ENCODE measurements at regions not wholly inside any gene's neighbourhood (a gene's known extent, or its start where the extent isn't known, plus 50 kb on each side); places are given as distances from the start of the nearest gene placed in this dataset.

DNA sequence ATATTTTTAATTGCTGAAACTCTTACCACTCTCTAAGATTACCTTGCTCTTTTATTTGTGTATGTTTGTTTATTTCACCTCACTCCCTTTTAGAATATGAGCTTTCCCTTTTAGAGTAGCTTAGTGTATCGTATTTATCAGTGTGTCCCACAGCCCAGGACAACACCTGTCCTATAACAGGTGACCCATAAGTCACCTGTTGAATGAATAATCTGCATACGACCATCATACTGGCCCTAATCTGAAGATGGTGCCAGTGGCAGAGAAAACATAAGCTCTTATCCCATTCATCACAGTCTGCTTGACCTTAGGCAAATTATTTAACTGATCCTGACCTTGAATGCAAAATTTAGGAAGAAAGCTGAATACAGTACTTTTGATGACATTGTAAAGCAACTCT, 254.6 kb upstream of the NR2F2 start:
- Histone ChIP-seq H3K4me1 (no peaks in the 10 kb centered on the region), H3K27me3 (no peaks in the 10 kb centered on the region), H3K9me3 (no peaks in the 10 kb centered on the region), H3K27ac (no peak overlapping the region), H3K4me3 (no peak overlapping the region), H3K36me3 (no peaks in the 10 kb centered on the region)
- TF ChIP-seq, protein P1, sequence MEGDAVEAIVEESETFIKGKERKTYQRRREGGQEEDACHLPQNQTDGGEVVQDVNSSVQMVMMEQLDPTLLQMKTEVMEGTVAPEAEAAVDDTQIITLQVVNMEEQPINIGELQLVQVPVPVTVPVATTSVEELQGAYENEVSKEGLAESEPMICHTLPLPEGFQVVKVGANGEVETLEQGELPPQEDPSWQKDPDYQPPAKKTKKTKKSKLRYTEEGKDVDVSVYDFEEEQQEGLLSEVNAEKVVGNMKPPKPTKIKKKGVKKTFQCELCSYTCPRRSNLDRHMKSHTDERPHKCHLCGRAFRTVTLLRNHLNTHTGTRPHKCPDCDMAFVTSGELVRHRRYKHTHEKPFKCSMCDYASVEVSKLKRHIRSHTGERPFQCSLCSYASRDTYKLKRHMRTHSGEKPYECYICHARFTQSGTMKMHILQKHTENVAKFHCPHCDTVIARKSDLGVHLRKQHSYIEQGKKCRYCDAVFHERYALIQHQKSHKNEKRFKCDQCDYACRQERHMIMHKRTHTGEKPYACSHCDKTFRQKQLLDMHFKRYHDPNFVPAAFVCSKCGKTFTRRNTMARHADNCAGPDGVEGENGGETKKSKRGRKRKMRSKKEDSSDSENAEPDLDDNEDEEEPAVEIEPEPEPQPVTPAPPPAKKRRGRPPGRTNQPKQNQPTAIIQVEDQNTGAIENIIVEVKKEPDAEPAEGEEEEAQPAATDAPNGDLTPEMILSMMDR (IDR thresholded peaks at IDR 0.05) = no peak
- DNase-seq = no peak
- intact Hi-C loops (cut with DNase I) = no loop called here
- ATAC-seq = no peak

DNA sequence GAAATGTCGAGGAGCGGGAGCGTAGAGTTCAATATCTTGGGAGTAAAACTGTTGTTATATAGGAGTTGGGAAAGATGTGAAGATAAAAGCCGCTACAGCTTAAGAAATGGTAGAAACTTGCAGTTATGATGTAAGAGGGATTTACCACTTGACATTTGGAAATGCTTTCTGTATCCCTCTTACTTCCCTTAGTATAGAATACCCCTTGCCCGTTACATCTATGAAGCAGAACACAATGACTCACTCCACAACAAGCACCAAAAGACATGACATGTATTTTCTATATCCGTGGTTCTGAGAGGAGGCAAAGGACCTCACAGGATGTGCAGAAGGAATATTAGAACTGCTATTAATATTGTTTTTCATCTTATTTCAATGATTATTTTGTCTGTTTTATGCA, 254.2 kb upstream of the NR2F2 start:
- Histone ChIP-seq H3K4me3 (no peak overlapping the region), H3K9me3 (no peaks in the 10 kb centered on the region), H3K27ac (no peak overlapping the region), H3K36me3 (no peaks in the 10 kb centered on the region), H3K4me1 (no peaks in the 10 kb centered on the region), H3K27me3 (no peaks in the 10 kb centered on the region)
- DNase-seq (no peak), ATAC-seq (no peak)
- intact Hi-C loops (cut with DNase I) = no loop called here
- TF ChIP-seq, protein P1 (IDR thresholded peaks at IDR 0.05) = no peak

DNA sequence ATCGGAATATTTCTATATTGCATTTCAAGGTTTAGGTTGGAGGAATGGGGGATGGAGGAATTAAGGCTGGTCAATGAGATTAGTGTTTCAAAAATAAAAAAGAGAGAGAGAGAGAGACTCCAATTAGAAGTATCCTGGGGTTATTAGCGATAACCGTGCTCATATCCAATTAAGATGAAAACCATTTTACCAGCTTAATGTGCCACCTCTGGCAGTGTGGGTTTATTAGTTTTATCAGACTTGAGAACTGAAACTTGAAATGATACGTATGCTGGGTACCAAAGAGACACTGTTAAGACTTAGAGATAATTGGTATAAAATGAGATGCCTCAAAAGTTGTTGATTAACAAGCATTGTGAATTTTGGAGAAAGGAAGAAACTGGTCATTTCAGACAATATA, 251.5 kb upstream of the NR2F2 start:
- intact Hi-C loops (cut with DNase I) = no loop called here
- DNase-seq (no peak), ATAC-seq (no peak)
- TF ChIP-seq, protein P1 (IDR thresholded peaks at IDR 0.05) = no peak
- Histone ChIP-seq H3K4me3 (no peak overlapping the region), H3K9me3 (no peaks in the 10 kb centered on the region), H3K27me3 (no peaks in the 10 kb centered on the region), H3K36me3 (no peaks in the 10 kb centered on the region), H3K4me1 (no peaks in the 10 kb centered on the region), H3K27ac (no peak overlapping the region)

DNA sequence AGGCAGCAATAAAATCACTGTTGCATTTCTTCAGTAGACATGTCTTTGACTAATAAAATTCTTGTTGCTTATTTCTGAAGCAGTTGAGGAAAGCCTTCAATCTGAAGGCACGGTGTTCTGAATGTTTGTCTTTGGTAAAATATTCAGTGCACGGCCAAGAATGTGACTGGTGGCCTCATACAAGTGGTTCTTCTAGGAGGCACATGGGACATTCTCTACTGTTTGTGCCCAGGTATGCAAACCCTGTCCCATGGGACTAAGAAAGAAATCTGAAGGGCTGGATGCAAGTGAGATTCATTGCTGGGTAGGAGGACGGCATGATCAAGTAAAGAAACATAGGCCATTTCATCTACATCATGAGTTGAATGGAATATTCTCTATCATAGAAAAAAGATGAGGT, 250.6 kb upstream of the NR2F2 start:
- intact Hi-C loops (cut with DNase I) = no loop called here
- H3K4me3 ChIP-seq = no peak overlapping the region
- H3K4me1 ChIP-seq = no peaks in the 10 kb centered on the region
- no peak for DNase-seq
- TF ChIP-seq, protein P1 (IDR thresholded peaks at IDR 0.05) = no peak
- H3K9me3 ChIP-seq = no peaks in the 10 kb centered on the region
- H3K27ac ChIP-seq = no peak overlapping the region
- H3K27me3 ChIP-seq = no peaks in the 10 kb centered on the region
- ATAC-seq = peak; percentile 93
- no peaks in the 10 kb centered on the region for H3K36me3 ChIP-seq

DNA sequence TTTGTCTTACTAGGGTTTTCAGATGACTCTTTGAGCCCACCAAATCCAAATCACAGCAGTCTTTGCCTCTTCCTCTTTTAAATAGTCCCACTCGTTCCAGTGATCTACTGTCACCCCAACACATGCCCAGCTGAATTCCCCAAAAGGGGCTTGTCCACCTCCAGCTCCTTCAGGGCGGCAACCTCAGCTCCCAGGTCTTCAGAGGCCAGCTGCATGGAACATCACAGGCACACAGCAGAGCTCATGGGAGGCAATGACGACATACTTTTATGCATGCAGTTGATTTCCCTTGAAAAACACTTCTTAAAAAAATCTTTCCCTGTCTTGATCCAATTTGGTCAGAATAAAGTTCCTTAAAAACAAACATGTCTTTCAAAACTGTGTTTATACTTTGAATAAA, 244.3 kb upstream of the NR2F2 start:
- H3K27me3 ChIP-seq = no peaks in the 10 kb centered on the region
- H3K36me3 ChIP-seq = no peaks in the 10 kb centered on the region
- TF ChIP-seq, protein P1 (IDR thresholded peaks at IDR 0.05) = no peak
- DNase-seq (no peak), ATAC-seq (no peak)
- intact Hi-C loops (cut with DNase I) = no loop called here
- no peak overlapping the region for H3K27ac ChIP-seq
- no peaks in the 10 kb centered on the region for H3K9me3 ChIP-seq
- no peak overlapping the region for H3K4me3 ChIP-seq
- no peaks in the 10 kb centered on the region for H3K4me1 ChIP-seq

DNA sequence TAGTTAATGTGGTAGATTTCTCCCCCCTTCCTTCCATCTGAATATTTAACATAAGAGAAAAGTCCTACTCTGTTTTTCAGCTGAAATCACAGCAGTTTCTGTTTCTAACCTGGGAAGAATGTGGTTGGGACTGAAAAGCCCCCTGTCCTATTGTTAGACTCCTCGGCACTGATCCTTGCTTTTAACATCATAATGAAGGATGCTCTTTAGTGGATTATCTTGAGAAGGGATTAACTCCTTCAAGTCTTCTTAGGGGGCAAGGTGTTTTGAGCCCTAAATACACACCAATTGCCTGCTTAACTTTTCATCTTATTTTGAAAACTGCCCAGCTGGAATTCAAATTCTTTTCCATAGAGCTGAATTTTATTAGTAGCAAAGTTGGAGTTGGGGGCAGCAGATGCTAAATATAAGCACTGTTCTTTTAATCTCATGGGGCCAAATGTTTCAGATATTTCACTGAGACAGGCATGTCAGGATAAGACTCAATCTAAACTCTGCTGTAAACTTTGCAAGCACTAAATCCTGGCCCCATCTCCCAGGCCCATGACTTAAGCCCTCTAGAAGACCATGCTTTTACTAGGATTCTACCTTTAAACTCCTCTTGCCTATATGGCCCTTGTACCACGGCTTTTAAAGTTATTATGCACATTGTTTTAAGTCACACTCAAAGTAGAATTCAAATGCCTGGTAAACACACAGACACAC, 243.2 kb upstream of the NR2F2 start:
- DNase-seq (no peak), ATAC-seq (no peak)
- no peaks in the 10 kb centered on the region for H3K9me3 ChIP-seq
- intact Hi-C loops (cut with DNase I) = no loop called here
- H3K4me1 ChIP-seq = no peaks in the 10 kb centered on the region
- TF ChIP-seq, protein P1 (IDR thresholded peaks at IDR 0.05) = no peak
- H3K27me3 ChIP-seq = no peaks in the 10 kb centered on the region
- H3K36me3 ChIP-seq = no peaks in the 10 kb centered on the region
- H3K4me3 ChIP-seq = no peak overlapping the region
- H3K27ac ChIP-seq = no peak overlapping the region
